ENCODE measurements at regions not wholly inside any gene's neighbourhood (a gene's known extent, or its start where the extent isn't known, plus 50 kb on each side); places are given as distances from the start of the nearest gene placed in this dataset.
"Not testable (repeated sequence)": the region's sequence is repeated elsewhere in the genome, so short reads cannot be mapped to it uniquely, and the experiment has no call there.

GRCh38 chr2:242018416-242018815, 148.9 kb downstream of the RTP5 start:
- ATAC-seq; H3K27me3 ChIP-seq (replicated peaks in 1 of 2; ENCODE audit: control insufficient read depth in 2 of 2, insufficient read depth in 2 of 2, low read length in 1 of 2); H3K4me3 ChIP-seq; H3K4me2 ChIP-seq (ENCODE audit: control insufficient read depth, insufficient read depth); H3K9me3 ChIP-seq (replicated peaks; ENCODE audit: control insufficient read depth, insufficient read depth, low read length); intact Hi-C loops (cut with micrococcal nuclease; ENCODE audit: unreplicated experiment); CTCF ChIA-PET; RAD21 ChIA-PET (ENCODE audit: unreplicated experiment); H3K9ac ChIP-seq (ENCODE audit: control insufficient read depth, insufficient read depth, low read length); BruUV-seq (replicated peaks); FAIRE-seq; H3K27ac ChIP-seq (ENCODE audit: control insufficient read depth, insufficient read depth); H2AFZ ChIP-seq (ENCODE audit: control insufficient read depth, low read depth, low read length); H3K4me1 ChIP-seq (ENCODE audit: control insufficient read depth, insufficient read depth, low read length); H3K79me2 ChIP-seq (ENCODE audit: control insufficient read depth, insufficient read depth, low read length); POLR2A ChIA-PET; SMC1A ChIA-PET (ENCODE audit: uncharacterized antibody, unreplicated experiment); in situ Hi-C loops (cut with MboI); H3K36me3 ChIP-seq (ENCODE audit: control insufficient read depth in 2 of 2, insufficient read depth in 2 of 2, low read length in 1 of 2); DNase-seq (ENCODE audit: low read depth, low spot score); H4K20me1 ChIP-seq (ENCODE audit: control insufficient read depth, insufficient read depth): not testable (repeated sequence)
- 36% methylated on average over 10 of the region's 10 CpGs for WGBS (ENCODE audit: insufficient coverage, insufficient replicate concordance, low lambda C conversion rate, missing lambda C conversion rate)

GRCh38 chr2:242019344-242019743, 149.8 kb downstream of the RTP5 start:
- Histone ChIP-seq H3K27me3 (replicated peaks in 1 of 2; ENCODE audit: control insufficient read depth in 2 of 2, insufficient read depth in 2 of 2, low read length in 1 of 2) (no peaks in the 10 kb centered on the region; a peak in 2 of 4 replicates), H3K27ac (ENCODE audit: control insufficient read depth, insufficient read depth) (no peak overlapping the region), H3K4me3 (no peak overlapping the region), H3K36me3 (ENCODE audit: control insufficient read depth in 2 of 2, insufficient read depth in 2 of 2, low read length in 1 of 2) (no peaks in the 10 kb centered on the region), H3K9ac (ENCODE audit: control insufficient read depth, insufficient read depth, low read length) (no peak overlapping the region), H4K20me1 (ENCODE audit: control insufficient read depth, insufficient read depth) (no peaks in the 10 kb centered on the region), H3K9me3 (replicated peaks; ENCODE audit: control insufficient read depth, insufficient read depth, low read length) (no peaks in the 10 kb centered on the region), H3K4me1 (ENCODE audit: control insufficient read depth, insufficient read depth, low read length) (no peaks in the 10 kb centered on the region), H3K4me2 (ENCODE audit: control insufficient read depth, insufficient read depth) (no peak overlapping the region), H3K79me2 (ENCODE audit: control insufficient read depth, insufficient read depth, low read length) (no peaks in the 10 kb centered on the region), H2AFZ (ENCODE audit: control insufficient read depth, low read depth, low read length) (no peak overlapping the region)
- ChIA-PET POLR2A (no interaction called here), CTCF (no interaction called here), SMC1A (ENCODE audit: uncharacterized antibody, unreplicated experiment) (no interaction called here), RAD21 (ENCODE audit: unreplicated experiment) (no interaction called here)
- no peak for ATAC-seq
- FAIRE-seq = no peak
- in situ Hi-C loops (cut with MboI) (no loop called here), intact Hi-C loops (cut with micrococcal nuclease; ENCODE audit: unreplicated experiment) (no loop called here)
- BruUV-seq (replicated peaks) = no TSS peak
- 71% methylated on average over 11 of the region's 11 CpGs for WGBS (ENCODE audit: insufficient coverage, insufficient replicate concordance, low lambda C conversion rate, missing lambda C conversion rate)
- no peak for TF ChIP-seq SKIL (IDR thresholded peaks at IDR 0.05; ENCODE audit: low read depth, poor library complexity, severe bottlenecking)
- TF ChIP-seq BCL3 (IDR thresholded peaks at IDR 0.05; ENCODE audit: borderline replicate concordance, insufficient read depth, low read depth, low read length, poor library complexity, severe bottlenecking) = no peak
- DNase-seq (ENCODE audit: low read depth, low spot score) = no peak
